WTC11 (cell line): ENCODE measurements at regions not wholly inside any gene's neighbourhood (a gene's known extent, or its start where the extent isn't known, plus 50 kb on each side); places are given as distances from the start of the nearest gene placed in this dataset.

Experiments
- ATAC-seq: fragments of 200-7000 bp; cut with Tn5 transposase; 2 replicates; pipeline ENCODE4 v1.10.0; 2021; ENCODE audit warnings: mild to moderate bottlenecking, moderate library complexity
- CTCF ChIA-PET: fragments of 300-600 bp; sonication (Branson Sonifier 250); formaldehyde crosslinking; loops from one replicate; lab custom pipeline; 2021; ENCODE audit warnings: antibody characterized with exemption; lab: Charles Lee
- POLR2A ChIA-PET: fragments of 350-600 bp; sonication (Branson Sonifier 250); formaldehyde crosslinking; loops from one replicate; lab custom pipeline; 2021; ENCODE audit warnings: antibody characterized with exemption; lab: Charles Lee
- DNase-seq: peaks from one replicate; pipeline ENCODE4 v3.0.0; 2021; ENCODE audit warnings: low spot score
- H3K27ac Mint-ChIP-seq: 2 replicates; pipeline ENCODE4 v1.8.0; 2021; ENCODE audit warnings: mixed read lengths
- H3K27me3 Mint-ChIP-seq: 2 replicates; pipeline ENCODE4 v1.8.0; 2021; ENCODE audit warnings: low read depth, mild to moderate bottlenecking, moderate library complexity, mixed read lengths
- H3K36me3 Mint-ChIP-seq: 2 replicates; pipeline ENCODE4 v1.8.0; 2021; ENCODE audit warnings: mixed read lengths
- H3K4me1 Mint-ChIP-seq: 2 replicates; pipeline ENCODE4 v1.8.0; 2022; ENCODE audit warnings: mixed read lengths
- H3K4me3 Mint-ChIP-seq: 2 replicates; pipeline ENCODE4 v1.8.0; 2021; ENCODE audit warnings: mild to moderate bottlenecking, moderate library complexity, mixed read lengths
- H3K9me3 Mint-ChIP-seq: 2 replicates; pipeline ENCODE4 v1.8.0; 2021; ENCODE audit warnings: mixed read lengths
- CREB1 ChIP-seq: sonication (generic); formaldehyde crosslinking; IDR thresholded peaks from 2 replicates; pipeline ENCODE4 v1.8.0; 2023; ENCODE audit warnings: mild to moderate bottlenecking, missing genetic modification reagents
- E2F5 ChIP-seq: sonication (generic); formaldehyde crosslinking; IDR thresholded peaks from 2 replicates; pipeline ENCODE4 v1.8.1; 2022; ENCODE audit warnings: mild to moderate bottlenecking, moderate library complexity, missing genetic modification reagents
- ETV6 ChIP-seq: sonication (generic); formaldehyde crosslinking; IDR thresholded peaks from 2 replicates; pipeline ENCODE4 v1.8.1; 2022; ENCODE audit warnings: mild to moderate bottlenecking, missing genetic modification reagents
- FOXP1 ChIP-seq: sonication (generic); formaldehyde crosslinking; IDR thresholded peaks from 2 replicates; pipeline ENCODE4 v1.8.0; 2022; ENCODE audit warnings: missing genetic modification reagents, mild to moderate bottlenecking, moderate library complexity, borderline replicate concordance
- FOXP4 ChIP-seq: sonication (generic); formaldehyde crosslinking; IDR thresholded peaks from 2 replicates; pipeline ENCODE4 v1.8.0; 2022; ENCODE audit warnings: mild to moderate bottlenecking, missing genetic modification reagents
- GTF2I ChIP-seq: fragments of 250-450 bp; sonication (Bioruptor Pico); conservative IDR thresholded peaks from 2 replicates; pipeline ENCODE4 v1.4.0; 2021; ENCODE audit warnings: mild to moderate bottlenecking
- IRF2 ChIP-seq: sonication (generic); formaldehyde crosslinking; IDR thresholded peaks from 2 replicates; pipeline ENCODE4 v1.8.0; 2022; ENCODE audit warnings: low read depth, missing genetic modification reagents, borderline replicate concordance
- JUN ChIP-seq: sonication (generic); formaldehyde crosslinking; IDR thresholded peaks from 2 replicates; pipeline ENCODE4 v1.8.0; 2023; ENCODE audit warnings: mild to moderate bottlenecking, missing genetic modification reagents
- MXD4 ChIP-seq: fragments of 250-450 bp; sonication (Bioruptor Pico); IDR thresholded peaks from 2 replicates; pipeline ENCODE4 v1.8.0; 2021; ENCODE audit warnings: mild to moderate bottlenecking, moderate library complexity, borderline replicate concordance
- NFATC4 ChIP-seq: fragments of 250-450 bp; sonication (Bioruptor Pico); IDR thresholded peaks from 2 replicates; pipeline ENCODE4 v1.9.0; 2021; ENCODE audit warnings: mild to moderate bottlenecking
- NR3C1 ChIP-seq: sonication (generic); formaldehyde crosslinking; conservative IDR thresholded peaks from 2 replicates; pipeline ENCODE4 v1.8.1; 2023; ENCODE audit warnings: low read depth, mild to moderate bottlenecking, missing genetic modification reagents
- OVOL2 ChIP-seq: fragments of 250-450 bp; sonication (Bioruptor Pico); IDR thresholded peaks from 2 replicates; pipeline ENCODE4 v1.9.0; 2021; ENCODE audit warnings: mild to moderate bottlenecking, borderline replicate concordance
- PREB ChIP-seq: sonication (generic); formaldehyde crosslinking; IDR thresholded peaks from 2 replicates; pipeline ENCODE4 v1.8.1; 2022; ENCODE audit warnings: mild to moderate bottlenecking, missing genetic modification reagents, moderate library complexity, borderline replicate concordance
- PRRX2 ChIP-seq: fragments of 250-450 bp; sonication (Bioruptor Pico); IDR thresholded peaks from 2 replicates; pipeline ENCODE4 v1.8.0; 2021; ENCODE audit warnings: mild to moderate bottlenecking
- SMAD3 ChIP-seq: sonication (generic); formaldehyde crosslinking; IDR thresholded peaks from 2 replicates; pipeline ENCODE4 v1.8.0; 2022; ENCODE audit warnings: missing genetic modification reagents, mild to moderate bottlenecking, borderline replicate concordance
- SMAD4 ChIP-seq: sonication (generic); formaldehyde crosslinking; IDR thresholded peaks from 2 replicates; pipeline ENCODE4 v1.8.0; 2022; ENCODE audit warnings: mild to moderate bottlenecking, missing genetic modification reagents
- SOX15 ChIP-seq: fragments of 250-450 bp; sonication (Bioruptor Pico); IDR thresholded peaks from 2 replicates; pipeline ENCODE4 v1.9.0; 2021; ENCODE audit warnings: mild to moderate bottlenecking
- SP1 ChIP-seq: sonication (generic); formaldehyde crosslinking; conservative IDR thresholded peaks from 2 replicates; pipeline ENCODE4 v1.8.1; 2022; ENCODE audit warnings: missing genetic modification reagents
- TP53 ChIP-seq: sonication (generic); formaldehyde crosslinking; IDR thresholded peaks from 2 replicates; pipeline ENCODE4 v1.8.1; 2023; ENCODE audit warnings: mild to moderate bottlenecking, missing genetic modification reagents
- ZNF416 ChIP-seq: fragments of 250-450 bp; sonication (Bioruptor Pico); IDR thresholded peaks from 2 replicates; pipeline ENCODE4 v1.9.0; 2021; ENCODE audit warnings: mild to moderate bottlenecking, inconsistent platforms
- ZNF423 ChIP-seq: fragments of 250-450 bp; sonication (Bioruptor Pico); IDR thresholded peaks from 2 replicates; pipeline ENCODE4 v2.1.2; 2022; ENCODE audit warnings: mild to moderate bottlenecking, moderate library complexity
- TF ChIP-seq, protein P1 (sequence below): sonication (generic); formaldehyde crosslinking; IDR thresholded peaks from 2 replicates; pipeline ENCODE4 v1.8.1; 2023; ENCODE audit warnings: mild to moderate bottlenecking, missing genetic modification reagents
- TF ChIP-seq, protein P2 (sequence below): fragments of 250-450 bp; sonication (Bioruptor Pico); IDR thresholded peaks from 2 replicates; pipeline ENCODE4 v1.9.0; 2021; ENCODE audit warnings: mild to moderate bottlenecking, borderline replicate concordance
- TF ChIP-seq, protein P3 (sequence below): sonication (generic); formaldehyde crosslinking; IDR thresholded peaks from 2 replicates; pipeline ENCODE4 v1.8.0; 2022; ENCODE audit warnings: mild to moderate bottlenecking, missing genetic modification reagents
- TF ChIP-seq, protein P4 (sequence below): sonication (generic); formaldehyde crosslinking; IDR thresholded peaks from 2 replicates; pipeline ENCODE4 v1.8.1; 2023; ENCODE audit warnings: mild to moderate bottlenecking, missing genetic modification reagents

- Mint-ChIP-seq H3K27ac (no peak overlapping the region), H3K4me3 (no peak overlapping the region), H3K36me3 (no peaks in the 10 kb centered on the region), H3K27me3 (no peaks in the 10 kb centered on the region; the same call in 1 of the 2 replicates), H3K4me1 (0 out of 2 replicates have a peak, but pooled peaks cover 3% of the 10 kb centered on the region), H3K9me3 (peaks cover 15% of the 10 kb centered on the region)
- CTCF ChIA-PET, result no interaction called here
- DNase-seq (no peak), ATAC-seq (no peak)
- POLR2A ChIA-PET, result no interaction called here
- TF ChIP-seq, protein P1, sequence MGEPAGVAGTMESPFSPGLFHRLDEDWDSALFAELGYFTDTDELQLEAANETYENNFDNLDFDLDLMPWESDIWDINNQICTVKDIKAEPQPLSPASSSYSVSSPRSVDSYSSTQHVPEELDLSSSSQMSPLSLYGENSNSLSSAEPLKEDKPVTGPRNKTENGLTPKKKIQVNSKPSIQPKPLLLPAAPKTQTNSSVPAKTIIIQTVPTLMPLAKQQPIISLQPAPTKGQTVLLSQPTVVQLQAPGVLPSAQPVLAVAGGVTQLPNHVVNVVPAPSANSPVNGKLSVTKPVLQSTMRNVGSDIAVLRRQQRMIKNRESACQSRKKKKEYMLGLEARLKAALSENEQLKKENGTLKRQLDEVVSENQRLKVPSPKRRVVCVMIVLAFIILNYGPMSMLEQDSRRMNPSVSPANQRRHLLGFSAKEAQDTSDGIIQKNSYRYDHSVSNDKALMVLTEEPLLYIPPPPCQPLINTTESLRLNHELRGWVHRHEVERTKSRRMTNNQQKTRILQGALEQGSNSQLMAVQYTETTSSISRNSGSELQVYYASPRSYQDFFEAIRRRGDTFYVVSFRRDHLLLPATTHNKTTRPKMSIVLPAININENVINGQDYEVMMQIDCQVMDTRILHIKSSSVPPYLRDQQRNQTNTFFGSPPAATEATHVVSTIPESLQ, result no peak
- TF ChIP-seq SP1 (no peak), FOXP1 (no peak), ETV6 (no peak), IRF2 (no peak), PRRX2 (no peak), TP53 (no peak), FOXP4 (CRISPR knock-in tag) (no peak), ZNF416 (no peak), NR3C1 (CRISPR knock-in tag) (no peak), GTF2I (no peak), JUN (CRISPR knock-in tag) (no peak), ZNF423 (CRISPR knock-in tag) (no peak)
- TF ChIP-seq, protein P2, sequence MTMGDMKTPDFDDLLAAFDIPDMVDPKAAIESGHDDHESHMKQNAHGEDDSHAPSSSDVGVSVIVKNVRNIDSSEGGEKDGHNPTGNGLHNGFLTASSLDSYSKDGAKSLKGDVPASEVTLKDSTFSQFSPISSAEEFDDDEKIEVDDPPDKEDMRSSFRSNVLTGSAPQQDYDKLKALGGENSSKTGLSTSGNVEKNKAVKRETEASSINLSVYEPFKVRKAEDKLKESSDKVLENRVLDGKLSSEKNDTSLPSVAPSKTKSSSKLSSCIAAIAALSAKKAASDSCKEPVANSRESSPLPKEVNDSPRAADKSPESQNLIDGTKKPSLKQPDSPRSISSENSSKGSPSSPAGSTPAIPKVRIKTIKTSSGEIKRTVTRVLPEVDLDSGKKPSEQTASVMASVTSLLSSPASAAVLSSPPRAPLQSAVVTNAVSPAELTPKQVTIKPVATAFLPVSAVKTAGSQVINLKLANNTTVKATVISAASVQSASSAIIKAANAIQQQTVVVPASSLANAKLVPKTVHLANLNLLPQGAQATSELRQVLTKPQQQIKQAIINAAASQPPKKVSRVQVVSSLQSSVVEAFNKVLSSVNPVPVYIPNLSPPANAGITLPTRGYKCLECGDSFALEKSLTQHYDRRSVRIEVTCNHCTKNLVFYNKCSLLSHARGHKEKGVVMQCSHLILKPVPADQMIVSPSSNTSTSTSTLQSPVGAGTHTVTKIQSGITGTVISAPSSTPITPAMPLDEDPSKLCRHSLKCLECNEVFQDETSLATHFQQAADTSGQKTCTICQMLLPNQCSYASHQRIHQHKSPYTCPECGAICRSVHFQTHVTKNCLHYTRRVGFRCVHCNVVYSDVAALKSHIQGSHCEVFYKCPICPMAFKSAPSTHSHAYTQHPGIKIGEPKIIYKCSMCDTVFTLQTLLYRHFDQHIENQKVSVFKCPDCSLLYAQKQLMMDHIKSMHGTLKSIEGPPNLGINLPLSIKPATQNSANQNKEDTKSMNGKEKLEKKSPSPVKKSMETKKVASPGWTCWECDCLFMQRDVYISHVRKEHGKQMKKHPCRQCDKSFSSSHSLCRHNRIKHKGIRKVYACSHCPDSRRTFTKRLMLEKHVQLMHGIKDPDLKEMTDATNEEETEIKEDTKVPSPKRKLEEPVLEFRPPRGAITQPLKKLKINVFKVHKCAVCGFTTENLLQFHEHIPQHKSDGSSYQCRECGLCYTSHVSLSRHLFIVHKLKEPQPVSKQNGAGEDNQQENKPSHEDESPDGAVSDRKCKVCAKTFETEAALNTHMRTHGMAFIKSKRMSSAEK (CRISPR knock-in tag), result no peak
These were observed 1168.7 kb upstream of the AUTS2 start for GRCh38 chr7:68429411-68430117.

- DNase-seq, result no peak
- no peak overlapping the region for H3K27ac Mint-ChIP-seq
- POLR2A ChIA-PET, result interaction anchor here (0.5 kb wide), 1 partner anchor 203 kb away, joined by 3 read pairs; no protein-coding TSS in a partner anchor
- 0 out of 2 replicates have a peak, but pooled peaks cover 5% of the 10 kb centered on the region for H3K4me1 Mint-ChIP-seq
- CTCF ChIA-PET, result no interaction called here
- no peak for ATAC-seq
- no peaks in the 10 kb centered on the region for H3K36me3 Mint-ChIP-seq
- H3K4me3 Mint-ChIP-seq, result no peak overlapping the region
- H3K27me3 Mint-ChIP-seq, result no peaks in the 10 kb centered on the region; the same call in 1 of the 2 replicates
- peaks cover 21% of the 10 kb centered on the region for H3K9me3 Mint-ChIP-seq
- TF ChIP-seq NFATC4 (CRISPR knock-in tag), result no peak
- no peak for TF ChIP-seq PREB (CRISPR knock-in tag)
- no peak for TF ChIP-seq MXD4
- TF ChIP-seq, protein P3, sequence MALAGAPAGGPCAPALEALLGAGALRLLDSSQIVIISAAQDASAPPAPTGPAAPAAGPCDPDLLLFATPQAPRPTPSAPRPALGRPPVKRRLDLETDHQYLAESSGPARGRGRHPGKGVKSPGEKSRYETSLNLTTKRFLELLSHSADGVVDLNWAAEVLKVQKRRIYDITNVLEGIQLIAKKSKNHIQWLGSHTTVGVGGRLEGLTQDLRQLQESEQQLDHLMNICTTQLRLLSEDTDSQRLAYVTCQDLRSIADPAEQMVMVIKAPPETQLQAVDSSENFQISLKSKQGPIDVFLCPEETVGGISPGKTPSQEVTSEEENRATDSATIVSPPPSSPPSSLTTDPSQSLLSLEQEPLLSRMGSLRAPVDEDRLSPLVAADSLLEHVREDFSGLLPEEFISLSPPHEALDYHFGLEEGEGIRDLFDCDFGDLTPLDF, result no peak
- no peak for TF ChIP-seq SMAD3 (CRISPR knock-in tag)
- TF ChIP-seq OVOL2 (CRISPR knock-in tag), result no peak
- TF ChIP-seq CREB1 (CRISPR knock-in tag), result no peak
- TF ChIP-seq, protein P4, sequence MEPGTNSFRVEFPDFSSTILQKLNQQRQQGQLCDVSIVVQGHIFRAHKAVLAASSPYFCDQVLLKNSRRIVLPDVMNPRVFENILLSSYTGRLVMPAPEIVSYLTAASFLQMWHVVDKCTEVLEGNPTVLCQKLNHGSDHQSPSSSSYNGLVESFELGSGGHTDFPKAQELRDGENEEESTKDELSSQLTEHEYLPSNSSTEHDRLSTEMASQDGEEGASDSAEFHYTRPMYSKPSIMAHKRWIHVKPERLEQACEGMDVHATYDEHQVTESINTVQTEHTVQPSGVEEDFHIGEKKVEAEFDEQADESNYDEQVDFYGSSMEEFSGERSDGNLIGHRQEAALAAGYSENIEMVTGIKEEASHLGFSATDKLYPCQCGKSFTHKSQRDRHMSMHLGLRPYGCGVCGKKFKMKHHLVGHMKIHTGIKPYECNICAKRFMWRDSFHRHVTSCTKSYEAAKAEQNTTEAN (CRISPR knock-in tag), result no peak
- TF ChIP-seq SOX15 (CRISPR knock-in tag), result no peak
- no peak for TF ChIP-seq SMAD4 (CRISPR knock-in tag)
- no peak for TF ChIP-seq E2F5
These were observed 1165.7 kb upstream of the AUTS2 start for GRCh38 chr7:68432585-68432984.
